NB4 (cell line): ENCODE measurements at regions not wholly inside any gene's neighbourhood (a gene's known extent, or its start where the extent isn't known, plus 50 kb on each side); places are given as distances from the start of the nearest gene placed in this dataset.

Source experiments
- DNase-seq: peaks from one replicate; pipeline ENCODE4 v3.0.0; 2010; ENCODE audit warnings: low read depth
- H3K4me3 ChIP-seq: one replicate; pipeline ENCODE4 v1.5.1; 2011; ENCODE audit warnings: mild to moderate bottlenecking, low read depth, low read length, moderate library complexity
- CTCF ChIP-seq: IDR thresholded peaks from one replicate; pipeline ENCODE4 v1.5.1; 2012; ENCODE audit warnings: low read depth, low read length
- MAX ChIP-seq: IDR thresholded peaks from 2 replicates; pipeline ENCODE4 v1.6.1; 2011; ENCODE audit warnings: low read depth, low read length
- MYC ChIP-seq: IDR thresholded peaks from 2 replicates; pipeline ENCODE4 v1.6.1; 2011; ENCODE audit warnings: low read depth, low read length
- POLR2A ChIP-seq: IDR thresholded peaks from 2 replicates; pipeline ENCODE4 v1.6.1; 2011; ENCODE audit warnings: mild to moderate bottlenecking; ENCODE audit not compliant: insufficient read length; ENCODE audit errors: extremely low read depth

- H3K4me3 ChIP-seq = no peak overlapping the region
- DNase-seq = no peak
- TF ChIP-seq MYC (no peak), POLR2A (no peak), CTCF (no peak), MAX (no peak)
Observed at GRCh38 chr1:208640295-208640694, 396.1 kb upstream of the PLXNA2 start.

- TF ChIP-seq POLR2A = no peak
- no peak for TF ChIP-seq CTCF
- TF ChIP-seq MAX = no peak
- no peak for TF ChIP-seq MYC
- DNase-seq = no peak
- no peak overlapping the region for H3K4me3 ChIP-seq
Observed at GRCh38 chr1:208641579-208642280, 397.5 kb upstream of the PLXNA2 start.

GRCh38 chr1:208643005-208643597, 398.9 kb upstream of the PLXNA2 start:
- DNase-seq = no peak
- TF ChIP-seq CTCF (no peak), POLR2A (no peak), MAX (no peak), MYC (no peak)
- H3K4me3 ChIP-seq = no peak overlapping the region

GRCh38 chr1:208644401-208645160, 400.4 kb upstream of the PLXNA2 start:
- TF ChIP-seq POLR2A (no peak), MAX (no peak), CTCF (no peak), MYC (no peak)
- H3K4me3 ChIP-seq = no peak overlapping the region
- DNase-seq = no peak

GRCh38 chr1:208646431-208646830, 402.2 kb upstream of the PLXNA2 start:
- TF ChIP-seq CTCF (no peak), MAX (no peak), MYC (no peak), POLR2A (no peak)
- H3K4me3 ChIP-seq = no peak overlapping the region
- DNase-seq = no peak
